K562 (cell line): ENCODE measurements at regions not wholly inside any gene's neighbourhood (a gene's known extent, or its start where the extent isn't known, plus 50 kb on each side); places are given as distances from the start of the nearest gene placed in this dataset.

Experiments used
- ATAC-seq: fragments of 200-7000 bp; cut with Tn5 transposase; 3 replicates; pipeline ENCODE4 v1.9.1; 2020; ENCODE audit warnings: moderate library complexity
- BruUV-seq: library from RNA; stranded (reverse); fragments of 400-500 nt; replicated peaks from 2 replicates; lab custom pipeline; 2021; lab: Mats Ljungman, UMichigan
- CTCF ChIA-PET: fragments of 300-600 bp; formaldehyde crosslinking; extraction: SDS; loops from one replicate; lab custom pipeline; 2021; ENCODE audit warnings: low intra/inter-chr PET ratio; lab: Yijun Ruan, JAX
- POLR2A ChIA-PET: fragments of 300-600, 350-650 bp; sonication (Branson Sonifier 250); formaldehyde crosslinking; extraction: SDS; loops from one replicate; lab custom pipeline; 2021; ENCODE audit warnings: antibody characterized with exemption, inconsistent platforms; lab: Yijun Ruan, JAX
- DNase-seq, 4 experiments: peaks; one replicate each; pipeline versions ENCODE4 v3.0.0 to v3.0.0-alpha.2; 2011 to 2018; ENCODE audit warnings: low spot score in 3 of 4, mixed read lengths in 3 of 4; ENCODE audit errors: extremely low read depth in 1 of 4
- FAIRE-seq: peaks from 2 replicates; lab custom pipeline; 2011; peaks lifted over from hg19 to GRCh38; lab: Jason Lieb, UNC
- H2AFZ ChIP-seq: 2 replicates; pipeline ENCODE4 v1.6.0; 2011; ENCODE audit warnings: low read depth, low read length, control low read depth, inconsistent platforms
- H3K27ac ChIP-seq: fragments of 200-600 bp; 3 replicates; pipeline ENCODE4 v1.8.0; 2011; ENCODE audit warnings: low read depth, mild to moderate bottlenecking, control low read depth, inconsistent platforms, low read length, moderate library complexity, mixed read lengths; ENCODE audit errors: extremely low read depth
- H3K27me3 ChIP-seq, 2 experiments: fragments of 300-600 bp in 1 of 2; 2 replicates in 1 of 2; 3 replicates in 1 of 2; pipeline versions ENCODE4 v1.6.0 to v1.8.0; 2011; ENCODE audit warnings: inconsistent platforms in 2 of 2, low read length in 2 of 2, mild to moderate bottlenecking in 1 of 2, mixed read lengths in 1 of 2, moderate library complexity in 1 of 2; ENCODE audit not compliant: control insufficient read depth in 2 of 2, insufficient read depth in 2 of 2
- H3K36me3 ChIP-seq: fragments of 300-600 bp; 3 replicates; pipeline ENCODE4 v1.8.0; 2011; ENCODE audit warnings: mild to moderate bottlenecking, low read length, inconsistent platforms; ENCODE audit not compliant: control insufficient read depth, insufficient read depth
- H3K4me1 ChIP-seq, 2 experiments: fragments of 200-600 bp in 1 of 2; replicated peaks in 1 of 2; 2 replicates in 1 of 2; 3 replicates in 1 of 2; pipeline versions ENCODE4 v1.5.1 to v1.8.0; 2011; ENCODE audit warnings: inconsistent platforms in 2 of 2, low read length in 2 of 2, mild to moderate bottlenecking in 1 of 2, mixed read lengths in 1 of 2, moderate library complexity in 1 of 2; ENCODE audit not compliant: control insufficient read depth in 2 of 2, insufficient read depth in 2 of 2
- H3K4me2 ChIP-seq: 2 replicates; pipeline ENCODE4 v1.6.1; 2011; ENCODE audit warnings: low read length, control low read depth, inconsistent platforms, mixed read lengths; ENCODE audit not compliant: insufficient read depth
- H3K4me3 ChIP-seq: fragments of 200-600 bp; sonication (generic), shearing (Covaris generic); 2 replicates; pipeline ENCODE4 v1.5.1; 2016; ENCODE audit warnings: control low read depth, inconsistent platforms
- H3K79me2 ChIP-seq: fragments of 200-600 bp; 3 replicates; pipeline ENCODE4 v1.8.0; 2011; ENCODE audit warnings: low read length, inconsistent platforms; ENCODE audit not compliant: control insufficient read depth, insufficient read depth
- H3K9ac ChIP-seq, 2 experiments: 2 replicates each; pipeline versions ENCODE4 v1.6.0 to v1.6.1; 2011; ENCODE audit warnings: low read depth in 2 of 2, low read length in 2 of 2, control low read depth in 1 of 2, inconsistent platforms in 1 of 2, mild to moderate bottlenecking in 1 of 2, mixed read lengths in 1 of 2; ENCODE audit not compliant: insufficient read depth in 1 of 2
- H3K9me1 ChIP-seq: one replicate; pipeline ENCODE4 v1.6.0; 2011; ENCODE audit warnings: inconsistent platforms, mild to moderate bottlenecking, low read length, moderate library complexity; ENCODE audit not compliant: control insufficient read depth, insufficient read depth
- H3K9me3 ChIP-seq: replicated peaks from 2 replicates; pipeline ENCODE4 v1.5.1; 2011; ENCODE audit warnings: low read depth, low read length, inconsistent platforms; ENCODE audit not compliant: control insufficient read depth, insufficient read depth
- H4K20me1 ChIP-seq: replicated peaks from 2 replicates; pipeline ENCODE4 v1.6.1; 2011; ENCODE audit warnings: low read length, inconsistent platforms, mixed read lengths; ENCODE audit not compliant: control insufficient read depth, insufficient read depth
- RBM22 ChIP-seq: fragments of 200-400 bp; formaldehyde crosslinking; IDR thresholded peaks from 2 replicates; pipeline ENCODE4 v1.6.1; 2018; ENCODE audit warnings: low read length, low read depth; ENCODE audit not compliant: poor library complexity, severe bottlenecking
- SMAD4 ChIP-seq: fragments of 250-450 bp; sonication (Bioruptor Pico); conservative IDR thresholded peaks from 2 replicates; pipeline ENCODE4 v1.8.0; 2021; ENCODE audit warnings: inconsistent platforms, mild to moderate bottlenecking, moderate library complexity
- TARDBP ChIP-seq: fragments of 450-650 bp; IDR thresholded peaks from 2 replicates; pipeline ENCODE4 v1.6.1; 2016
- THRAP3 ChIP-seq: fragments of 450-650 bp; IDR thresholded peaks from 2 replicates; pipeline ENCODE4 v1.6.1; 2016; ENCODE audit warnings: mild to moderate bottlenecking, inconsistent platforms, borderline replicate concordance
- WGBS: fragments of 100-300 bp; shearing (Covaris generic); methylation state at CpG from one replicate; pipeline ENCODE4 v1.1.6; 2016; ENCODE audit warnings: low coverage, mixed read lengths; ENCODE audit not compliant: insufficient coverage; ENCODE audit errors: missing lambda C conversion rate; 5-methylcytosine and 5-hydroxymethylcytosine counted together
- in situ Hi-C: fragments of 300-500 bp; cut with MboI; formaldehyde crosslinking; loops from 4 replicates; pipeline ENCODE4 v1.15.0; 2018; ENCODE audit warnings: inconsistent platforms, mixed read lengths
- intact Hi-C: fragments of 100-400 bp; cut with micrococcal nuclease; formaldehyde crosslinking; loops from 2 replicates; pipeline ENCODE4 v1.14.2; 2022
- TF ChIP-seq, protein P1 (sequence below): sonication (generic); formaldehyde crosslinking; IDR thresholded peaks from 2 replicates; pipeline ENCODE4 v1.8.0; 2022; ENCODE audit warnings: mild to moderate bottlenecking, low read depth, missing genetic modification reagents
- TF ChIP-seq, protein P2 (sequence below), 2 experiments: fragments of 450-650 bp in 1 of 2; sonication (generic) in 1 of 2; formaldehyde crosslinking in 1 of 2; IDR thresholded peaks; 2 replicates each; pipeline versions ENCODE4 v1.7.1 to v1.9.0; 2016 to 2022; ENCODE audit warnings: inconsistent platforms in 1 of 2, mild to moderate bottlenecking in 1 of 2, missing genetic modification reagents in 1 of 2
- TF ChIP-seq, protein P3 (sequence below): sonication (generic); formaldehyde crosslinking; IDR thresholded peaks from 2 replicates; pipeline ENCODE4 v1.8.0; 2023; ENCODE audit warnings: mild to moderate bottlenecking, missing genetic modification reagents
- TF ChIP-seq, protein P4 (sequence below): sonication (generic); formaldehyde crosslinking; IDR thresholded peaks from 2 replicates; pipeline ENCODE4 v1.8.1; 2023; ENCODE audit warnings: mild to moderate bottlenecking, missing genetic modification reagents

DNA sequence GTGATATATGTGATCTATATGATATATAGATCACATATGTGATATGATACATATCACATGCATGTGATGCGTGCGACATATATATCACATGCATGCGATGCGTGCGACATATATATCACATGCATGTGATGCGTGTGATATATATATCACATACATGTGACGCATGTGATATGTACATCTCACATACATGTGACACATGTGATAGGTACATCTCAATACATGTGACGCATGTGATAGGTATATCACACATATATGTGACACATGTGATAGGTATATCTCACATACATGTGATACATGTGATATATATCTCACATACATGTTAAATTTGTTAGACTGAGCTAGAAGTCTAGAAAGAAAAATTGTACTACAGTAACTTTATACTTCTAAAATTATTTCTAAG, 1095.9 kb downstream of the EFNA5 start:
- no peaks in the 10 kb centered on the region for H3K36me3 ChIP-seq
- H3K4me2 ChIP-seq = no peak overlapping the region
- H3K9ac ChIP-seq = no peak overlapping the region
- ATAC-seq = no peak
- no peaks in the 10 kb centered on the region for H4K20me1 ChIP-seq
- no peak overlapping the region for H3K4me3 ChIP-seq
- H3K27me3 ChIP-seq = no peaks in the 10 kb centered on the region
- in situ Hi-C loops (no loop called here), intact Hi-C loops (no loop called here)
- DNase-seq = no peak
- POLR2A ChIA-PET = no interaction called here
- H3K9me1 ChIP-seq = no peaks in the 10 kb centered on the region
- H3K9me3 ChIP-seq = 0 out of 2 replicates have a peak, but pooled peaks cover 1% of the 10 kb centered on the region
- no peaks in the 10 kb centered on the region for H3K79me2 ChIP-seq
- no TSS peak for BruUV-seq
- H3K27ac ChIP-seq = no peak overlapping the region
- H3K4me1 ChIP-seq = no peaks in the 10 kb centered on the region
- no peak overlapping the region for H2AFZ ChIP-seq
- FAIRE-seq = no peak
- 10% methylated on average over 8 of the region's 8 CpGs for whole genome bisulfite sequencing
- CTCF ChIA-PET = no interaction called here
- no peak for TF ChIP-seq SMAD4 (CRISPR knock-in tag)
- TF ChIP-seq, protein P1, sequence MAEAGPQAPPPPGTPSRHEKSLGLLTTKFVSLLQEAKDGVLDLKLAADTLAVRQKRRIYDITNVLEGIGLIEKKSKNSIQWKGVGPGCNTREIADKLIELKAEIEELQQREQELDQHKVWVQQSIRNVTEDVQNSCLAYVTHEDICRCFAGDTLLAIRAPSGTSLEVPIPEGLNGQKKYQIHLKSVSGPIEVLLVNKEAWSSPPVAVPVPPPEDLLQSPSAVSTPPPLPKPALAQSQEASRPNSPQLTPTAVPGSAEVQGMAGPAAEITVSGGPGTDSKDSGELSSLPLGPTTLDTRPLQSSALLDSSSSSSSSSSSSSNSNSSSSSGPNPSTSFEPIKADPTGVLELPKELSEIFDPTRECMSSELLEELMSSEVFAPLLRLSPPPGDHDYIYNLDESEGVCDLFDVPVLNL (CRISPR knock-in tag) = no peak
- TF ChIP-seq, protein P2, sequence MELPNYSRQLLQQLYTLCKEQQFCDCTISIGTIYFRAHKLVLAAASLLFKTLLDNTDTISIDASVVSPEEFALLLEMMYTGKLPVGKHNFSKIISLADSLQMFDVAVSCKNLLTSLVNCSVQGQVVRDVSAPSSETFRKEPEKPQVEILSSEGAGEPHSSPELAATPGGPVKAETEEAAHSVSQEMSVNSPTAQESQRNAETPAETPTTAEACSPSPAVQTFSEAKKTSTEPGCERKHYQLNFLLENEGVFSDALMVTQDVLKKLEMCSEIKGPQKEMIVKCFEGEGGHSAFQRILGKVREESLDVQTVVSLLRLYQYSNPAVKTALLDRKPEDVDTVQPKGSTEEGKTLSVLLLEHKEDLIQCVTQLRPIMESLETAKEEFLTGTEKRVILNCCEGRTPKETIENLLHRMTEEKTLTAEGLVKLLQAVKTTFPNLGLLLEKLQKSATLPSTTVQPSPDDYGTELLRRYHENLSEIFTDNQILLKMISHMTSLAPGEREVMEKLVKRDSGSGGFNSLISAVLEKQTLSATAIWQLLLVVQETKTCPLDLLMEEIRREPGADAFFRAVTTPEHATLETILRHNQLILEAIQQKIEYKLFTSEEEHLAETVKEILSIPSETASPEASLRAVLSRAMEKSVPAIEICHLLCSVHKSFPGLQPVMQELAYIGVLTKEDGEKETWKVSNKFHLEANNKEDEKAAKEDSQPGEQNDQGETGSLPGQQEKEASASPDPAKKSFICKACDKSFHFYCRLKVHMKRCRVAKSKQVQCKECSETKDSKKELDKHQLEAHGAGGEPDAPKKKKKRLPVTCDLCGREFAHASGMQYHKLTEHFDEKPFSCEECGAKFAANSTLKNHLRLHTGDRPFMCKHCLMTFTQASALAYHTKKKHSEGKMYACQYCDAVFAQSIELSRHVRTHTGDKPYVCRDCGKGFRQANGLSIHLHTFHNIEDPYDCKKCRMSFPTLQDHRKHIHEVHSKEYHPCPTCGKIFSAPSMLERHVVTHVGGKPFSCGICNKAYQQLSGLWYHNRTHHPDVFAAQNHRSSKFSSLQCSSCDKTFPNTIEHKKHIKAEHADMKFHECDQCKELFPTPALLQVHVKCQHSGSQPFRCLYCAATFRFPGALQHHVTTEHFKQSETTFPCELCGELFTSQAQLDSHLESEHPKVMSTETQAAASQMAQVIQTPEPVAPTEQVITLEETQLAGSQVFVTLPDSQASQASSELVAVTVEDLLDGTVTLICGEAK (IDR thresholded peaks at IDR 0.05) = no peak
- TF ChIP-seq, protein P2 (CRISPR knock-in tag; IDR thresholded peaks at IDR 0.05) = no peak
- TF ChIP-seq, protein P3, sequence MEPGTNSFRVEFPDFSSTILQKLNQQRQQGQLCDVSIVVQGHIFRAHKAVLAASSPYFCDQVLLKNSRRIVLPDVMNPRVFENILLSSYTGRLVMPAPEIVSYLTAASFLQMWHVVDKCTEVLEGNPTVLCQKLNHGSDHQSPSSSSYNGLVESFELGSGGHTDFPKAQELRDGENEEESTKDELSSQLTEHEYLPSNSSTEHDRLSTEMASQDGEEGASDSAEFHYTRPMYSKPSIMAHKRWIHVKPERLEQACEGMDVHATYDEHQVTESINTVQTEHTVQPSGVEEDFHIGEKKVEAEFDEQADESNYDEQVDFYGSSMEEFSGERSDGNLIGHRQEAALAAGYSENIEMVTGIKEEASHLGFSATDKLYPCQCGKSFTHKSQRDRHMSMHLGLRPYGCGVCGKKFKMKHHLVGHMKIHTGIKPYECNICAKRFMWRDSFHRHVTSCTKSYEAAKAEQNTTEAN (CRISPR knock-in tag) = no peak
- TF ChIP-seq RBM22 = no peak
- TF ChIP-seq THRAP3 = no peak
- TF ChIP-seq, protein P4, sequence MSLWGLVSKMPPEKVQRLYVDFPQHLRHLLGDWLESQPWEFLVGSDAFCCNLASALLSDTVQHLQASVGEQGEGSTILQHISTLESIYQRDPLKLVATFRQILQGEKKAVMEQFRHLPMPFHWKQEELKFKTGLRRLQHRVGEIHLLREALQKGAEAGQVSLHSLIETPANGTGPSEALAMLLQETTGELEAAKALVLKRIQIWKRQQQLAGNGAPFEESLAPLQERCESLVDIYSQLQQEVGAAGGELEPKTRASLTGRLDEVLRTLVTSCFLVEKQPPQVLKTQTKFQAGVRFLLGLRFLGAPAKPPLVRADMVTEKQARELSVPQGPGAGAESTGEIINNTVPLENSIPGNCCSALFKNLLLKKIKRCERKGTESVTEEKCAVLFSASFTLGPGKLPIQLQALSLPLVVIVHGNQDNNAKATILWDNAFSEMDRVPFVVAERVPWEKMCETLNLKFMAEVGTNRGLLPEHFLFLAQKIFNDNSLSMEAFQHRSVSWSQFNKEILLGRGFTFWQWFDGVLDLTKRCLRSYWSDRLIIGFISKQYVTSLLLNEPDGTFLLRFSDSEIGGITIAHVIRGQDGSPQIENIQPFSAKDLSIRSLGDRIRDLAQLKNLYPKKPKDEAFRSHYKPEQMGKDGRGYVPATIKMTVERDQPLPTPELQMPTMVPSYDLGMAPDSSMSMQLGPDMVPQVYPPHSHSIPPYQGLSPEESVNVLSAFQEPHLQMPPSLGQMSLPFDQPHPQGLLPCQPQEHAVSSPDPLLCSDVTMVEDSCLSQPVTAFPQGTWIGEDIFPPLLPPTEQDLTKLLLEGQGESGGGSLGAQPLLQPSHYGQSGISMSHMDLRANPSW (CRISPR knock-in tag) = no peak
- TF ChIP-seq TARDBP = no peak
